ENCODE measurements at regions not wholly inside any gene's neighbourhood (a gene's known extent, or its start where the extent isn't known, plus 50 kb on each side); places are given as distances from the start of the nearest gene placed in this dataset.

DNA sequence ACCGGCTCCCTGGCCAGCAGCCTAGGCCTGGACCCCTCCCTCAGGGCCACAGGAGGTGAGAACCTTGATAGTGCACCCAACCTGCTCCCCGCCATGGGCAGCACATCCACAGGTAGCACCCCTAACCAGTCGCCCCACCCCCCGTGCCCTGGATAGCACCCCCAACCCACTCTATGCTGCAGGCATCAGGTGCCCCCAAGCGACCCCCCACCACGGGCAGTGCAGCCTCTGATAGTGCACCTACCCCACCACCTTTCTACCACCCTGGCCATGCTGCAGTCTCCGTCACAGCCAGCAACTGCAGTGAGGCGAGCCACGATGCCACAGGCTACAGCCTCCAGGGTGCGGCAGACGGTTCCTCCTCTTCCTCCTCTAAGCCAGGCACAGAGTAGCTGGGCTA, 55.6 kb downstream of the SOWAHC start:
- no peak overlapping the region for H3K27ac ChIP-seq
- H3K9me3 ChIP-seq, result no peaks in the 10 kb centered on the region
- no peak for ATAC-seq
- no peak overlapping the region for H3K4me3 ChIP-seq
- H3K27me3 ChIP-seq, result no peaks in the 10 kb centered on the region
- WGBS, 4 donors, result 93 to 99% (median 96%) methylated on average over 8 to 11 of the region's 11 CpGs
- H3K4me1 ChIP-seq, result no peaks in the 10 kb centered on the region
- TF ChIP-seq, protein P1, sequence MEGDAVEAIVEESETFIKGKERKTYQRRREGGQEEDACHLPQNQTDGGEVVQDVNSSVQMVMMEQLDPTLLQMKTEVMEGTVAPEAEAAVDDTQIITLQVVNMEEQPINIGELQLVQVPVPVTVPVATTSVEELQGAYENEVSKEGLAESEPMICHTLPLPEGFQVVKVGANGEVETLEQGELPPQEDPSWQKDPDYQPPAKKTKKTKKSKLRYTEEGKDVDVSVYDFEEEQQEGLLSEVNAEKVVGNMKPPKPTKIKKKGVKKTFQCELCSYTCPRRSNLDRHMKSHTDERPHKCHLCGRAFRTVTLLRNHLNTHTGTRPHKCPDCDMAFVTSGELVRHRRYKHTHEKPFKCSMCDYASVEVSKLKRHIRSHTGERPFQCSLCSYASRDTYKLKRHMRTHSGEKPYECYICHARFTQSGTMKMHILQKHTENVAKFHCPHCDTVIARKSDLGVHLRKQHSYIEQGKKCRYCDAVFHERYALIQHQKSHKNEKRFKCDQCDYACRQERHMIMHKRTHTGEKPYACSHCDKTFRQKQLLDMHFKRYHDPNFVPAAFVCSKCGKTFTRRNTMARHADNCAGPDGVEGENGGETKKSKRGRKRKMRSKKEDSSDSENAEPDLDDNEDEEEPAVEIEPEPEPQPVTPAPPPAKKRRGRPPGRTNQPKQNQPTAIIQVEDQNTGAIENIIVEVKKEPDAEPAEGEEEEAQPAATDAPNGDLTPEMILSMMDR (IDR thresholded peaks at IDR 0.05), result no peak
- no peak for TF ChIP-seq POLR2A (IDR thresholded peaks at IDR 0.05)
- H3K36me3 ChIP-seq, result no peaks in the 10 kb centered on the region
- no peak for DNase-seq
- intact Hi-C loops (cut with DNase I), result loop anchor here in 1 of 10 donors (10.0 kb wide), 1 partner anchor 55 kb away; the partner anchor contains the start of genes SEPTIN10 and SOWAHC

DNA sequence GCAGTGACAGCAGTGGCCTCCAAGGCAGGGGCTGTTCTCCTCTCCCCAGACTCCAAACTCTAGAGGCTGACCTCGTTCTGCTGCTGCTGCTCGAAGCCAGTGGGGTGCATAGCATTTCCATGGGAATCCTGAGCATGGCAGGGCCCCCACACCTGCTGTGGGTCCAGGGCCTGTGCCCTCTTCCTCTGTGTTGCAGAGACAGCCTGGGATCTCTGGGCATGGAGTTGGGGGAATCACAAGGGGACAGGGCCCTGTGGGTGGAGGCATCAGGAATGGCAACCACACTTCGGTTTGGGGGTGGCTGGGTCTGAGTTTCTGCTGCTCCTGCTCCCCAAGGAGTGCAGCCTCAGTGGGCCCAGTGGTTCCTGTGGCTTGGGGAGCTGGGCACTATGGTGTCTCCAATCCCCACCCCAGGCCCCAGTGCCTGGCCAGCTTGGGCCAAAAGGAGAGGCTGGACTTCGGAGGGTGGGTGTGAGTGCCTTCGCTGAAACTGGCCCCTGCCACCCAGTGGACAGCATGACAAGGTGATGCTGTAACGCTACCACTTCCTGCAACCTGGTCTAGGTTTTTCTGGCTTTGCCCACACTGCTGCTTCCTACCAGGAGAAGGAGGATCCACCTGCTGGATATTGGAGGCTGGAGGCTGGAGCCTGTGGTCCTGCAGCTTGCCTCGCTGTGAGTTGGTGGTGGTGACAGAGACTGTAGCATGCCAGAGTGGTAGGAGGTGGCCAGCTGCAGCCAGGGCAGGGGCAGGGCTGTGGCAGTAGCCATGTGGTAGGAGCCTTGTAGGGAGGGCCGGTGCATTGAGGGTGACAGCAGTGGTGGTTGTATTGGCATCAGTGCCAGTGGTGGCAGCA, 56.6 kb downstream of the SOWAHC start:
- H3K36me3 ChIP-seq, result no peaks in the 10 kb centered on the region
- intact Hi-C loops (cut with DNase I), result no loop called here
- no peaks in the 10 kb centered on the region for H3K27me3 ChIP-seq
- WGBS, 4 donors, result 92 to 97% (median 97%) methylated on average over 6 to 8 of the region's 8 CpGs
- TF ChIP-seq, protein P1 (IDR thresholded peaks at IDR 0.05), result no peak
- TF ChIP-seq POLR2A (IDR thresholded peaks at IDR 0.05), result no peak
- no peaks in the 10 kb centered on the region for H3K4me1 ChIP-seq
- ATAC-seq, result peak in 1 of 4 donors; percentile 15
- H3K9me3 ChIP-seq, result no peaks in the 10 kb centered on the region
- DNase-seq, result no peak
- no peak overlapping the region for H3K27ac ChIP-seq
- H3K4me3 ChIP-seq, result no peak overlapping the region

GRCh38 chr2:109674894-109675534, 60.9 kb downstream of the SOWAHC start:
- no peak for TF ChIP-seq POLR2A (IDR thresholded peaks at IDR 0.05)
- TF ChIP-seq, protein P1 (IDR thresholded peaks at IDR 0.05), result no peak
- WGBS, 4 donors, result 89 to 90% (median 89%) methylated on average over 8 of the region's 8 CpGs
- no peaks in the 10 kb centered on the region for H3K9me3 ChIP-seq
- DNase-seq (no peak), ATAC-seq (no peak)
- intact Hi-C loops (cut with DNase I), result no loop called here
- peaks cover 0 to 3% (median 0%) of the 10 kb centered on the region in 9 donors for H3K27me3 ChIP-seq
- peaks cover 0 to 10% (median 0%) of the 10 kb centered on the region in 12 donors for H3K4me1 ChIP-seq
- H3K27ac ChIP-seq, result no peak overlapping the region
- no peak overlapping the region for H3K4me3 ChIP-seq
- no peaks in the 10 kb centered on the region for H3K36me3 ChIP-seq

GRCh38 chr2:109675666-109676345, 61.6 kb downstream of the SOWAHC start:
- no peaks in the 10 kb centered on the region for H3K9me3 ChIP-seq
- TF ChIP-seq, protein P1 (IDR thresholded peaks at IDR 0.05), result no peak
- TF ChIP-seq POLR2A (IDR thresholded peaks at IDR 0.05), result no peak
- ATAC-seq (peak in 1 of 4 donors; percentile 18), DNase-seq (no peak)
- no peak overlapping the region for H3K4me3 ChIP-seq
- 87 to 97% (median 90%) methylated on average over 17 of the region's 17 CpGs for WGBS, 4 donors
- H3K4me1 ChIP-seq, result peaks cover 0 to 15% (median 0%) of the 10 kb centered on the region in 12 donors
- H3K27me3 ChIP-seq, result peaks cover 0 to 3% (median 0%) of the 10 kb centered on the region in 9 donors
- intact Hi-C loops (cut with DNase I), result no loop called here
- no peaks in the 10 kb centered on the region for H3K36me3 ChIP-seq
- no peak overlapping the region for H3K27ac ChIP-seq
